GM19324 (cell line): ENCODE measurements at regions not wholly inside any gene's neighbourhood (a gene's known extent, or its start where the extent isn't known, plus 50 kb on each side); places are given as distances from the start of the nearest gene placed in this dataset.
A peak's percentile ranks its signal among the peaks of the same experiment; 100 is the strongest.
"Not testable (repeated sequence)": the region's sequence is repeated elsewhere in the genome, so short reads cannot be mapped to it uniquely, and the experiment has no call there.

Experiments
- ATAC-seq: cut with Tn5 transposase; IDR thresholded peaks from one replicate; pipeline ENCODE4 v1.9.1; 2021; ENCODE audit warnings: mild to moderate bottlenecking, moderate library complexity; ENCODE audit not compliant: unreplicated experiment, low FRiP score

DNA sequence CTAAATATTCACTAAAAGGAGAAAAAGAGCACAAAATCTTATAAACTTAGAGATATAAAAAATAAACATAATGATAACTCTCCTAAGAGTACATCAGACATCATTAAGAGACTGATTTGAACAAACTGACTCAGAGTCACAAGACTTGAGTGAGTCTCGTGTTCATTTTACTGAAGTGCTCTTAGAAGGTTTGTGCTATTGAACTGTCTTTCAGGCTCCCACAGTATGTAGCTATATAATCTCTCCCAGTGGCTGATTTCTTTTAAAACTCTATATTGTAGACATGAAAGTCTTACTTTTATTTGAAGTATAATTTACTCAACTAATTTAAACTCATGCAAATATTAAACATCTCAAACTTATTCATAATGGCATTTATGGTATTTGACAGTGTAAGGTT is 456.0 kb upstream of the FAM174A start:
- not testable (repeated sequence) for ATAC-seq

DNA sequence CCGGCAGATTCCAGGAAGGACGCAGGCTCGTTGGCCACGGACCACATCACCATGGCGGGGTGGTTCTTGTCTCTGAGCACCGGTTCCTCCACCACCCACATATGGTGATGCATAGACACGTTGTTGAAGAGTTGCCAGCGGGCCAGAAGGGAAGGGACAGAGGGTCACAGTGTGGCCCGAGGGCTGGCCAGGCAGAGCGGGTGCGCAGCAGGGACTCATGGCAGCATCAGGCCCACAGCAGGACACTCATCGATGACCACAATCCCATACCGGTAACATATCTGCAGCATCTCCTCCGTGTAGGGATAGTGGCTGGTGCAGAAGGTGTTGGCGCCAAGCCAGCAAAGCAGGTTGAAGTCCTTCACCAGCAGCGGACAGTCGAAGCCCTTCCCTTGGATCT is 469.2 kb upstream of the FAM174A start:
- ATAC-seq = not testable (repeated sequence)

DNA sequence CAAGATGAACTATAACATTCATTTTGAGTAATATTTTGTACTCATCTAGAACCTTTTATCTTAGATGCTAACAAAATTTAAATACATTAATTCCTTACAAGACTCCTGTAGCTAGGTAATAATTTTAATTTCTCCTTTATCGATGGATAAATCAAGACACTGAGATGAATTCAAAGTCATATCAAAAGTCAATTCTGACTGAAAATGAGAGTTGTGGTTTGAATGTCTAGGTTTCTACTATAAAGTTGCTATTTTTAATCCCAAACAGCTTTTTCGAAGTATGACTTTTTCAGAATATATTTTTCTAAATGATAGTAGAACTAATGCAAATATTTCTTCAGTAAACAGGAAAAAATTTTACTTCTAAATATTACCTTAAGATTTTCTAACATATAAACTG is 491.7 kb upstream of the FAM174A start:
- no peak for ATAC-seq

DNA sequence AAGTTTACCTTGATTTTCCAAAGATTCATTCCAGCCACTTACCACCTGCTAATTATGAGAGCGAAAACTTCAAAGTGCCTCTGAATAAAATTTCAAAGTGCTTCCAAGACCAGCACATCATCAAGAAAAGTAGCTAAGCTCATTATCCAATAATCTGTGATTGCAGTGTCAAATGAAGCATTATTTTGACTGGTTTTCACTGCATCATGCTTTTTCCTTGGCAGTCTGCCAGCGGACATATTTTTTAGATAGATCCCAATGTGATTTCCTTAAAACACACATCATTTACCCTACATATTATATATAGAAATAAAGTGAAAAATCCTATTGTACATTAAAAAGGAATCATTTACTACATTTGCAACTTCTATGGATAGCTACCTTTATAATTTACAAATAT is 508.6 kb upstream of the FAM174A start:
- no peak for ATAC-seq

DNA sequence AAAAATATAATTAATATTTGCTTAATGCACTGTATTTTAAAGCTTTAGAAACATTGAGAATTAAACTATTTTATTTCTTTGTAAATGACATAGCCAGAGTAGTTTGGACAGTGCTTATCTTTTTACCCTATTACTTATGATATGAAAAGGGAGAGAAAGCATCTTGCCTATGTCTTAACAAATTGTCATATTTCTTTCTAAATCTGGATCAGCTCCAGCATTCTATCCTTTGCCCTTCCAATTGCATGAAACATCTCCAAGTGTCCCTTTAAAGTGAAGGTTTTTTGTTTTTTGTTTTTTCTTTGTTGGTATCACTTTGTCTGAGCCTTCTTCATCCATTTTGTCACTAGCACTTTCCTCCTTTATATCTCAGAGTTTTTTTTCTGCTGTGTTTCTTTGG is 511.6 kb upstream of the FAM174A start:
- no peak for ATAC-seq

DNA sequence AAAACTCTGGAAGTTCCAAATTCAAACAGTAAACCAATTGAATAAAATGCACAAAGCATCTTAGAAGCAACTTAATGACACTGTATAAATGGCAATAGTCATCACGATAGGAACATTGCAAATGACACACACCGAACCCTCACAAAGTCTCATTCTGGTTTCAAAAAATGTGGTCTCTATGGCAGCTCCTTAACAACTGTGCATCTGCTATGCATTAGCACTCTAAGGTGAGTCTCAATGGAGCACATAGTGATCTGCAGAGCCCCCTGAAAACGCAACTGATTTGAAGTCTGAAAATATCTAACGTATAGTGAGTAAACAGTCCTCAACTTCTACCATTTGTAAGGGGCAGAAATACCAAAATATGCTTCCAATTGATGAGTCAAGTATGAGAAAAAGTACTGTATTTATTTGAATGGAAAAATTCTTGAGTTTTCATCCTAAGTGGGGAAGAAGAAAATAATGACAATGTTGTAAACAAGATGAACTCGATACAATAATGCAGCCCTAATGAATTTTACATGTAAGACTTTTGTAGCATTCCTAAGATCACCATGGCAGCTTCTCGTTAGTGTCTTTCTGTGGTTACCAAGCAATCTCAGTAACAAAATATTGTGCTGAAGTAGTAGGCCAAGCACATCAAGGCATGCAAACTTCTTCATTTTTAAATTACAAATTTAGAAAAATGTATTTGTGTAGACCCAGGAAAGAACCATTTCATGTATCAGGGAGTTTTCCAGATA is 517.5 kb upstream of the FAM174A start:
- no peak for ATAC-seq

DNA sequence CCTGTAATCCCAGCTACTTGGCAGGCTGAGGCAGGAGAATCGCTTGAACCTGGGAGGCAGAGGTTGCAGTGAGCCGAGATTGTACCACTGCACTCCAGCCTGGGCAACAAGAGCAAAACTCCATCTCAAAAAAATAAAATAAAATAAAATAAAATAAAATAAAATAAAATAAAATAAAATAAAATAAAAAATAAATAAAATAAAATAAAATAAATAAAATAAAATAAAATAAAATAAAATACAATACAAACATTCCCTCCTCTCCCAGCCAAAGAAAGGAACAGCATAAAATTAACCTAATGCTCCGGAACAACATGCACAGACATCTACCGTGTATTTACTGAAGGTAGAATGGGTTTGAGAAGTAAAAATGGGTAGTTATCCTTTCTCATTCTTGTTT is 521.9 kb upstream of the FAM174A start:
- not testable (repeated sequence) for ATAC-seq

DNA sequence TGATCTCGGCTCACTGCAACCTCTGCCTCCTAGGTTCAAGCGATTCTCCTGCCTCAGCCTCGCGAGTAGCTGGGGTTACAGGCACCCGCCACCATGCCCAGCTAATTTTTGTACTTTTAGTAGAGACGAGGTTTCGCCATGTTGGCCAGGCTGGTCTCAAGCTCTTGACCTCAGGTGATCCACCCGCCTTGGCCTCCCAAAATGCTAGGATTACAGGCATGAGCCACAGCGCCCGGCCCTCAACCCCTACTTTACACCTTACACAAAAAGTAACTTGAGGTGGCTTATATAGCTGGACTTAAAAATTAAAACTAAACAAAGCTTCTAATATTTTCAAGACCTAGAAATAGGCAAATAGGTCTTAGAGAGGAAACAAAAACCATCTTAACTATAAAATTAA is 524.0 kb upstream of the FAM174A start:
- not testable (repeated sequence) for ATAC-seq

DNA sequence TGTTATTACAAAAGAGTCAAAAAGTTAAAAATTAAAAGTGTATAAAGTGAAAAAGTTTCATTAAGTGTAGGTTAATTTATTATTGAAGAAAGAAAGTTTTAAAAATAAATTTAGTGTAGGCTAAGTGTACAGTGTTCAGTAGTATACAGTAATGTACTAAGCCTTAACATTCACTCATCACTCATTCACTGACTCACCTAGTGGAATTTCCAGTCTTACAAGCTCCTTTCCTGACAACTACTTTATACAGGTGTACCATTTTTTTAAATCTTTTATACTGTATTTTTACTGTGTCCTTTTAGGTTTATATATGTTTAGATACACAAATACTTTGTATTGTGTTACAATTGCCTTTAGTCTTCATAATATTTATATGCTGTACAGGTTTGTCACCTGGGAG is 530.2 kb upstream of the FAM174A start:
- ATAC-seq = no peak

DNA sequence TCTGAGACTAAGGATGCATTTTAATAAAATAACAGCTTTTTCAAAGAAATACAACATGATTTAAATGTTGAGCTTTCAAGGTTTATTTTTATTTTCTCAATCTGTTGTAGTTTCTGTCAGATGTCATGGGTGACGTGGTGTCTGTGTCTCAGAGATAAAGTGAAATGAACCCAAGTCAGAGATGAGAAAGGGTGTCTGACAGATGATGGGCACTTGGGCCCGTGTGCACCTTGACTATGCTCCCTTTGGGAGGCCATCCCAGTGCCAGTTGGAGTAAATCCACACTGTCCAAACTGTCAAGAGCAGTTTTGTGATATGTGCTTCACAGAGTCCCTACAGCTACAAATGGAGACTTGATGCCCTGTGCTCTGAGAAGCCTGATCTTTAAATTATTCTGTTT is 536.9 kb upstream of the FAM174A start:
- no peak for ATAC-seq

DNA sequence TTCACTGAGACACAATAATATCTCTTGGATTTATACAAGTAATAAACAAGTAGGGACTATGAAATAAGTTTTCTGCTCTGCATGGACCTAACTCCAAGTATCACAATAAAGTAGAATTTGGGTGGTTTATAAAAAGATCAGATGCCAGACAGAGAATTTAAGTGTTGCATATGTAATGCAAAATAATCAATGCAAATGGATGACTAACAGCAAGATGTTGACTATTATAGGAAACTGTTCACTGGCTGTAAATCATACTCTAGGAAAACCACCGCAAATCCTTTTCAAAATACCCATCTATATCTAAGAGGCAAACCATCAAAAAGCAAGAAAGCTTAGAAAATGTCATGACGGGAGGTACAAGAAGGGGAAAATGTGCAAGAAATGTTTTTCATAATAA is 539.8 kb upstream of the FAM174A start:
- ATAC-seq = no peak

DNA sequence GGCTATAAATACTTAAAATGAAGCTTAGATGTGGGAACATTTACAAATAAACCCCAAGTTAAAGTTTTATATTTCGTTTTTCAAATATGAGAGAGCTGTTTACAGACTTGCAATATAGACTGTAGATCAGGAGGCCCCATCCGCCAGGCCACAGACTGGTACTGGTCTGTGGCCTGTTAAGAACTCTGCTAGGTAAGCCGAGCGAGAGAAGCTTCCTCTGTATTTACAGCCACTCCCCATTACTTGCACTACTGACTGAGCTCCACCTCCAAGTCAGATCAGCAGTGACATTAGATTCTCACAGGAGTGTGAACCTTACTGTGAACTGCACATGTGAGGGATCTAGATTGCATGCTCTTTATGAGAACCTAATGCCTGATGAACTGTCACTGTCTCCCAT is 561.4 kb upstream of the FAM174A start:
- ATAC-seq = no peak

DNA sequence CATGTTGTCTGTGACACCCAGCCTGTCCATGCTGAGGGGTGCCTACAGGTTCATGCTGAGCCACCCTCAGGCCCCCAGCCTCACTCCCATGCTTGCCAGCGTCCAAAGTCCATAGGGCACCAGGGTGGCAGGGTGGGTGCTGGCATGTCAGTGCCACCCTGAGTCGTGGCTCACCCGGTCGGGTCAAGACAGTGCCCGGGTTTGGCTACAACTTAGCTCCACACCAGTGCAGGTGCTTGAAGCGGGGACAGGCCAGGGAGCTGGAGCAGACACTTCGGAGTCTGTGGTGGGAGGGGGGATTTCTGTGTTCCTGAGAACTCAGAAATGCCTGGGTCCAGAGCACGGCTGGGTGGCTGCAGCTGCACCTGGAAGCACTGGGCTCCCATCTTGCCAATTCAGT is 579.2 kb upstream of the FAM174A start:
- ATAC-seq = no peak

DNA sequence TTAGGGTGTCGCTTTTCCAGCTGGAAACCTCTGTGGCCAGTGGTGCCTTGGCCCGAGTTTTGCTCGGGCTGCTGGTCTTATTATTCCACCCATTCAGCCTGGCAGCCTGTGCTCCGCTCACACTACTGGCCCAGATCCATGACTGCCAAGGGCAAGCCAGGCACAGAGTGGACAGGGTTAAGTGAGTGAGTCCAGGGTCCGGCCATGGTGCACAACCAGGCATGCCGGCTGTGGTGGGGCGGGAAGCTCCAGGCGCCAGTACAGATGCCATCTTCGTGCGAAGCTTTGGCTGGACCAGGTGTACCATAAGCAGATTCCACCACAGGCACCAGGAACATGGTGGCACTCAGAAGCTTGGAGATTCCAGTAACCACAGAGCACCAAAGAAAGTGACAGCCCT is 580.2 kb upstream of the FAM174A start:
- ATAC-seq = no peak

DNA sequence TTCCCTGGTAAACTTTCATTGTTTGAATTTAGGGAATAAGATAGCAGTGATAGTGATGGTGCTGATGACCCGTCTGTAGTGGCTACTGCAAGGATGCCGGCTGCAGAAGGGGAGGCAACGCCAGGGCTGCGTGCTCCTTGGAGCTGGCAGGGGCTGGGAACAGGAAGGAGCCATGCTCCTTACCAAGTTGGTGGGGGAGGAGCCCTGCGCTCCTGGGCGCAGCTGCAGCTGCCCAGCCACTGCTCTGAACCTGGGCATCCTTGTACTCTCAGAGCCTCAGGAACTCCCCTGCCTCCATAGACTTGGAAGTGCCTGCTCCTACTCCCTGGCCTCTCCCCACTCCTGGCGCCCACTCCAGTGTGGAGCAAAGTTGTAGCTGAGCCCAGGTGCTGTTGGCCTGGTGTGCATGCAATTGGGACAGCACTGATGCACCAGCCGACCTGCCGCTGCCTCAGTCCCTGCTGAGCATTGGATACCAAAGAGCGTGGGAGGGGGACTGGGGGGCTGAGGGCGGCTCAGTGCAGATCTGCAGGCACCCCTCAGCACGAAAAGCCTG is 585.1 kb upstream of the FAM174A start:
- no peak for ATAC-seq

DNA sequence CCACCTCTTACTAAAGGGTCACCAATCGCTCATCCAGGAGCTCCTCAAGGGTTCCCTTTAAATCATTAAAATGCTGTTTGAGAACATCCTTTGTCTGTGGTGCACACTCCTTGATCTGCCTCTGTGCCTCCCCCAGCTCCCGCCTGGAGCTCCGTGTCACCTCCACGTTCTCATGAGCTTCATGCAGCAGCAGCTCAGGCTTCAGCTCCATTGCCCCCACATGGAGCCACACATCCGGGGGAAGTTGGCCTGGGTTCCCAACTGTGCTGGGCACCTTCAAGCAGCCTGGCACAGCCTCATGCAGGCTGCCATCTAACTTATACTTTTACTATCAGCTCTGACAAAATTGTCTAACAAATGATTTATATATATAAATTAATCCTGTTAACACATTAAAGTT is 585.8 kb upstream of the FAM174A start:
- ATAC-seq = no peak

DNA sequence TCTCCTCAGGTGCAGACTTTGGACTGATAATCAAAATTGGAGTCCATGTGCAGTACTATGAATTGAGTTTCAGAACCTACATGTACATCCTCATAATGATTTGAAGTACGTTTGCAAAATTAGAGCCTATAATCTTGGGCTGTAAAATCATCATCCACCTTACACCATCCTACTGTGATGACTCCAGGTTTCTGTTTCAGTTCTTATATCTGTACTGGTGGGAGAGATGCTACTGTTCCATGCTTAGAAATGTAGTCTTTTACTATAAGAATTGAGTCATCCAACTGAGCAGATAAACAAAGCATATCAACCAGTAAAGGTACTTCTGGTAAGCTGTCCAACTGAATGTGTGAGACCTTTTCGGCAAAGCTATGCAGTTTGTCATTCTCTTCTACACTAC is 586.3 kb upstream of the FAM174A start:
- no peak for ATAC-seq

DNA sequence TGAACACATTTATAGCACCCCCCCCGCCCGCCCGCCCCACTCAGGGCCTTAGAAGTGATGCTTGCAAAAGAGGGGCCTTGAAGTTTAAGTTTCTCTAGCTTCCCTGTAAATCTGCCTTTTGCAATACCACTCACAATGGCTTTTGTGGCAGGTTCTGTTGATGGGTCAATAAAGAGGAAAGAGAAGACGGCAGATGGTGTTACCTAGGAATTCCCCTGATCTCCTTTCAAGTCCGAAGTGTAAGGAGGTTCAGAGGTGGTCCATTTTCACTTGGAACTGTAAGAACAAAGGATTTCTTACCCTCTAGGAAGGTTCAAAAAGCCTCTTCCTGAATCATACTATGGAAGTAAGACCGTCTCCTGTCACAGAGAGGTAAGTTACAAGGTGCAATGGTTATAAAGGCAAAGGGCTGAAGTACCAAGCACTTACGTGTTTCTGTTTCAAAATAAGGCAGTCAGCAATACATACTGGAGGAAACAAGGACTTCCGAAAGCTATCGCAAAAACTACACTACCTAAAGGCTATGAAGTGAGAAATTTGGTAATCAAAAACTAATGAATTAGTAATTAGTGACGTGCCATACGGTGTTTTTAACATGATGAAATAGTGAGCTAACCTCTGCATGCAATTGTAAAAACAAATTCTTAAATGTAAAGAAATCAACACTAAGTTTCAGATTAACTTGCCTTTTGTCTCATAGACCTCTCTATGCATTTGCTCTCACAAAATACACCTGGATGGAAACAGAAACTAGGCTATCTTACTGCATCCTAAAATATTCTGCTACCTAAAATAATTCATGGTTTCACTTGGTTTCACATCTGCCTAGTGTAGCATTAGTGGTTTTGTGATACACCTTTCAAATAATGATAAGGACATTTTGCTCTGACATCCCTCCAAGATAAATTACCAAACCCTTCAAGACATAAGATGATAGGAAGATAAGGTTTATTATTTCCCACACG is 589.4 kb upstream of the FAM174A start:
- ATAC-seq = peak; percentile 62

DNA sequence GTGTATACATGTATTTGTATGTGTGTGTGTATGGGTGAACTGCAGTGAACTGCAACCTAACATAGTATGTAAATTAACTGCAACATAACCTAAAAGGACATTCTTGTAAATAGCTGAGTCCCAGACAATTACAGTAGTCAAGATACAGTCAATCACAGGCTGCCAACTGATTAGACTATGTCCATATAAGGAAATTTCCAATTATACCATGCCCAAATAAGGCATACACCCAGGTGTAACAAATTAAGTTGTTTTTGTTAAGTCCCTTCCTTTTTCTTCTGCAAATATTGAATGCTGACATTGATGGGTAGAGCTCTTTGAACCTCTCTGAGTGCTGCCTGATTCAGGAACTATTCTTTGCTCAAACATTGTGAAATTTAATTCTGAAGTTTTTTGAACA is 594.6 kb upstream of the FAM174A start:
- ATAC-seq = no peak

DNA sequence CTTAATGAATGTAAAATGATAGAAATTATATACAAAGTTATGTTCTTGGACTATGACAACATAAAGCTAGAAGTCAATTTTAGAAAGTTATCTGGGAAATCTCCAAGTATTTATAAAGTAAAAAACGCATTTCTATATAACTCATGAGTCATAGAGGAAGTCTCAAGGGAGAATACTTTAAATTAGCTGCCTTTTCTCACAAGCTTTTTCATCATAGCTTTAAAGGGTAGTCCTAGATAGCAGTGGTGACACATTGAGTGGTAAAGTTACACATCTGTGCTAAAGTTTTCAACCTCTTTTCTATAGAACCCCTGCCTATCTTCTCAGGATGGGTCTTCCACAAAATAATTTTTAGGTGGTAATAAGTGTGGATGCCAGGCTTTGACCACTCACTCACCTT is 598.3 kb upstream of the FAM174A start:
- ATAC-seq = no peak

DNA sequence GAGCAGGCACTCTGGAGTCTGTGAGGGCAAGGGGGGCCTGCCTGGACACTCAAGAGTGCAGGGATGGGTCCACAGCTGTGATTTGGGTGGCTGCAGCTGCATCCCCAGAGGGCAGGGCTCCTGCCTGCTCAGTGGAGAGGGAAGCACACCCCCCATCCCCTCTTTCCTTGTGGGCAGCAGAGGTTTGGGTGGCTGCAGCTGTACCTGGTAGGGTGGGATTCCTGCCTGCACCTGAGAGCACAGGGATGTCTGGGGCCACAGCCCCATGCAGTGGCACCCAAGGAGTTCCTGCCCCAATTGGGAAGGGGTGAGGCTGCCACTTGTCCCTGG is 605.4 kb upstream of the FAM174A start:
- no peak for ATAC-seq
